ENCODE measurements at regions not wholly inside any gene's neighbourhood (a gene's known extent, or its start where the extent isn't known, plus 50 kb on each side); places are given as distances from the start of the nearest gene placed in this dataset.

GRCh38 chr6:113495521-113495920 lies 361.6 kb upstream of the MARCKS start:
- peak; percentile 47 for DNase-seq (ENCODE audit: low read depth)

GRCh38 chr6:113496166-113496565 lies 361.0 kb upstream of the MARCKS start:
- no peak for DNase-seq (ENCODE audit: low read depth)

DNA sequence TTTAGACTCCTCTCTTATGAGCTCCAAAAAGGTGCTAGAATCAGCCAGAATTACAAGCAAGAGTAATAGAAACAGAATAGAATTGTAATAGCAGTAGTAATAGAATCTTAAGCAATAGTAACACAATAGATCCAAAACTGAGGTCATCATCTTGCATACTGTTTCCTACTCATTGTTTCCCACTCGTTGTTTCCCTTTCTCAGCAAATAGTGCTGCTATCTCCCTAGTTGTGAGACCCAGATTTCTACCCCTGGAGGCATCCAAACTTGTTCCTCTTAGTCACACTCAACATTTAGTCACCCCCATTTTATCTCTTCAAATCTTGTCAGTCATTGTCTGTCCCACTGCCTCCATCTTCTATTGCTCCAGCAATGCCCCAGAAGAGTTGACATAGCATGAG lies 356.9 kb upstream of the MARCKS start:
- no peak for DNase-seq (ENCODE audit: low read depth)

- DNase-seq (ENCODE audit: low read depth) = no peak
These were observed 352.0 kb upstream of the MARCKS start for GRCh38 chr6:113505084-113505699.

GRCh38 chr6:113508249-113508648 lies 348.9 kb upstream of the MARCKS start:
- DNase-seq (ENCODE audit: low read depth) = no peak

GRCh38 chr6:113511100-113511499 lies 346.0 kb upstream of the MARCKS start:
- DNase-seq (ENCODE audit: low read depth) = no peak

GRCh38 chr6:113512576-113512975 lies 344.6 kb upstream of the MARCKS start:
- DNase-seq (ENCODE audit: low read depth) = no peak

DNA sequence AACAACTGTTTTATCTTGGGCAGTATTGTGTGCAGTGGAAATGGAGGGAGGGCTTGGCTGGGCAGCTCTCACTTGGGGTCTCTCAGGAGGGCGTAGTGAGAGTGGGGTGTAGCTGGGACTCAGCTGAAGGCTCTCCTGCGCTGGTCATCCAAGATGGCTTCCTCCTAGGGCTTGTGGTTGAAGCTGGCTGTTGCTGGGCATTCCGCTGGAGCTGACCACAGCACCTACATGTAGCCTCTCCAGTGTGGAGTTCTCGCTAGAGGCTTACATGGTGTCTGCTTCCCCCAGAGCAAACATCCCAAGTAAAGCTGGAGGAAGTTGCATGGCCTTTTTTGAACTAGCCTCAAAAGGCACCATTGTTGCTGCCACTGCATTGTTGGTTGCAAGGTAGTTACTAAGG lies 344.1 kb upstream of the MARCKS start:
- DNase-seq (ENCODE audit: low read depth) = no peak

- DNase-seq (ENCODE audit: low read depth) = no peak
These were observed 334.8 kb upstream of the MARCKS start for GRCh38 chr6:113522376-113522775.

DNA sequence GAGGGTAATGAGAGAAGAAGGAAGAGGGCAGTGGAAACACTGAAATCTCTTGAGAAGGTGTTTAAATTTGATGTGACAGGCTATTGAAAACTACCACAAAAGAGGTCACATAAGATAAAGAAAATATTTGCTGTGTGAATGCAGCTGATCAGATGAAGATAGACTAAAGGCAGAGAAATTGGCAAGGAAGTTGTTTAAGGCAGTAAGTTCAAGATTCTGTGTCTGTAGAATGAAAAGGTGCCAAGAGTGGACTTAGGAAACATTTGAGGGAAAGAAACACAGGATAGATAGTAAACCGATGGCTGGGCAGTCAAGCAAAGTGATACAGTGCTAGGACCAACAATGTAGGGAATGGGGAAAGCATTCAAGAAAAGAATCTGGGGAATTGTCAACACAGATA lies 332.3 kb upstream of the MARCKS start:
- no peak for DNase-seq (ENCODE audit: low read depth)

- no peak for DNase-seq (ENCODE audit: low read depth)
These were observed 330.6 kb upstream of the MARCKS start for GRCh38 chr6:113526553-113526952.

GRCh38 chr6:113526995-113527394 lies 330.1 kb upstream of the MARCKS start:
- DNase-seq (ENCODE audit: low read depth) = no peak

DNA sequence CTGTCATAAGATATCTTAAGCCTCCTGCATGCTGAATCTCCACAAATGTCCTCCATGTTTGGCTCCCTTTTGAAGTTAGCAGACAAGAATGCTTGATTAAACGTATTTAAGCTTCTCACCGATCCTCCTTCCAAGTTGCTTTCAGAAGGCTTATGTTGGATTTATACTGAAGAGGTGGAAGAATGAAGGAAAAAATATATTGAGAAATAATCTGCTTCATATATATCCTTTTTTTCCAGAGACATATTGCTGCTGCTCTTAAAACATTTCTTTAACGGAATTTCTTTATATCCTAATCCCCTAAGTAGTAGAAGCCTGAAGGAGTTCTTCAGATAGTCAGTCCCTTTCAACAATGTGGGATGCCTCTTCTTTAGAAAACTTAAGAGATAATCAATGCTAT lies 329.0 kb upstream of the MARCKS start:
- DNase-seq (ENCODE audit: low read depth) = no peak

GRCh38 chr6:113529196-113529595 lies 327.9 kb upstream of the MARCKS start:
- peak; percentile 9 for DNase-seq (ENCODE audit: low read depth)

GRCh38 chr6:113529879-113530278 lies 327.3 kb upstream of the MARCKS start:
- DNase-seq (ENCODE audit: low read depth) = no peak

- DNase-seq (ENCODE audit: low read depth) = peak; percentile 79
These were observed 326.4 kb upstream of the MARCKS start for GRCh38 chr6:113530769-113531168.

GRCh38 chr6:113539202-113539601 lies 317.9 kb upstream of the MARCKS start:
- DNase-seq (ENCODE audit: low read depth) = peak; percentile 37

DNA sequence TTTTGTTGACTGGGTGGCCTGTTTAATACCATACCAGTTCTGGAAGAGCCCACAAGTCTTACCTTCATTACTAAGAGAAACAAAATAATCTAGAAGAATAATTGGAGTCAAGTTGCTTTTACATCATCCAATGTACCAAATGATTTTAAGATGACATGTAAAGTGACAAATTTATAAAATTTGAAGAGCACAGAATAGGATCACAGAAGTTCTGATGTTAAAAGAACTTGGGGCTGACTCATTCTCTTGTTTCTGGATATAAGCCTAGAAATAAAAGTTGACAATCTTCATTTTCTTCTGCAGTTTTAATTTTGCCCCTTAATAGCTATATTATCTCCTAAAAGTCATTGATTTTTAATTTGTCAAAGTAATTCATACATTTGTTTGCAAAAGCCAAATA lies 317.5 kb upstream of the MARCKS start:
- no peak for DNase-seq (ENCODE audit: low read depth)

- no peak for DNase-seq (ENCODE audit: low read depth)
These were observed 316.7 kb upstream of the MARCKS start for GRCh38 chr6:113540466-113540865.

- no peak for DNase-seq (ENCODE audit: low read depth)
These were observed 306.0 kb upstream of the MARCKS start for GRCh38 chr6:113551168-113551567.

DNA sequence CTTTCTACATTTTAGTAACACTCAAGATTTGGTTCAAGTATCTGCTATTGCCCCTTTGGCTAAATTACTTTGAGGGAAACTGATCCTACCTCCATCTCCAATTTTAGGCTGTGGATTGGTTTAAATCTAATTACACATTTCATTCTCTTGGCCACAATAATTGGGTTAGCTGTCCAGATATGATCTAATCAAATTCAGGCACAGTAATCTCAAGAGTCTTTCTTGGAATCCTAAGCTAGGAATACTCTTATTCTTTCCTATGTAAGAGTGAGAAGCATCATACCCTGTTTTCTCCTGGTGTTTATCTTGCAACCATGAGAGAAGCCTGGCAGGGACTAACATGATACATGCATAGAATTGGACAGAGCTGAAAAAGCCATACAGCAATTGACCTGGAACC lies 300.4 kb upstream of the MARCKS start:
- no peak for DNase-seq (ENCODE audit: low read depth)

DNA sequence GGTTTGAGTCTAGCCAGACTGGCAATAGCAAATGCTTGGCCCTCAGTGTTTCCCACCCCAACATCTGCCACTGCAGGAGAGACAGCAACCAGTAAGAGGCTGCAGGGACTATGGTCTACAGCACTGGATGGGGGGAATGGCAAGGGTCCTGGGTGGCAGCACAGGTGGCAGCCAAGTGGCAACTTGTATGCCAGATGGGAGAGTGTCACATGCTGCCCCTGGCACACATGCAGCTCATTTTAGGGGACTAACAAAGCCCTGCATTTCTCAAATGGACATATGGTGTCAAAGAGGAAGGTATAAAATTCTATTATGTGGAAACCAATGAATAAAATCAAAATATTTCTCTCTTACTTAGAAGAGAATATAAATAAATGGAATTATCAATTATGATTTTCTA lies 298.7 kb upstream of the MARCKS start:
- DNase-seq (ENCODE audit: low read depth) = no peak

GRCh38 chr6:113558966-113559365 lies 298.2 kb upstream of the MARCKS start:
- DNase-seq (ENCODE audit: low read depth) = peak; percentile 56

DNA sequence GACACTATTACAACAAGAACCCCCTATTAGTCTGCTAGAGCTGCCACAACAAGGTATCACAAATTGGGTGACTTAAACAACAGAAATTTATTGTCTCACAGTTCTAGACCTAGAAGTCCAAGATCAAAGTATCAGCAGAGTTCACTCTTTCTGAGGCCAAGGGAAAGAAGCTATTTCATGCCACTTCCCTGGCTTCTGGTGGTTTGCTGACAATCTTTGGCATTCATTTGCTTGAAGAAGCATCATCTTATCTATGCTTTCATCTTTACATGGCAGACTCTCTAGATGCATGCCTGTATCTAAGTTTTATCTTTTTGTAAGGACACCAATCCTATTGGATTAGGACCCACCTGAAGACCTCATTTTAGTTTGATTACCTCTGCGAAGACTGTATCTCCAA lies 296.8 kb upstream of the MARCKS start:
- DNase-seq (ENCODE audit: low read depth) = no peak

- DNase-seq (ENCODE audit: low read depth) = peak; percentile 51
These were observed 296.2 kb upstream of the MARCKS start for GRCh38 chr6:113560908-113561307.
